ENCODE measurements at regions not wholly inside any gene's neighbourhood (a gene's known extent, or its start where the extent isn't known, plus 50 kb on each side); places are given as distances from the start of the nearest gene placed in this dataset.
A peak's percentile ranks its signal among the peaks of the same experiment; 100 is the strongest.

GRCh38 chr4:137468836-137469235 is 63.5 kb downstream of the PCDH18 start:
- FAIRE-seq, result no peak

GRCh38 chr4:137467537-137467936 is 64.8 kb downstream of the PCDH18 start:
- no peak for FAIRE-seq
- no peak for DNase-seq (ENCODE audit: low spot score)

More at GRCh38 chr4:137468836-137469235, 63.5 kb downstream of the PCDH18 start:
- DNase-seq (ENCODE audit: low spot score), result no peak

- FAIRE-seq (no peak), DNase-seq (ENCODE audit: low spot score) (no peak)
Measured at GRCh38 chr4:137463377-137464003, 68.8 kb downstream of the PCDH18 start.

GRCh38 chr4:137455647-137456321 is 76.5 kb downstream of the PCDH18 start:
- FAIRE-seq, result no peak
- DNase-seq (ENCODE audit: low spot score), result no peak

GRCh38 chr4:137454767-137455166 is 77.5 kb downstream of the PCDH18 start:
- no peak for DNase-seq (ENCODE audit: low spot score)
- FAIRE-seq, result no peak

GRCh38 chr4:137452799-137453198 is 79.5 kb downstream of the PCDH18 start:
- DNase-seq (ENCODE audit: low spot score) (no peak), FAIRE-seq (no peak)

- DNase-seq (ENCODE audit: low spot score) (no peak), FAIRE-seq (no peak)
Measured at GRCh38 chr4:137451172-137451825, 81.0 kb downstream of the PCDH18 start.

- no peak for FAIRE-seq
- no peak for DNase-seq (ENCODE audit: low spot score)
Measured at GRCh38 chr4:137448402-137448801, 83.9 kb downstream of the PCDH18 start.

GRCh38 chr4:137446071-137446470 is 86.2 kb downstream of the PCDH18 start:
- FAIRE-seq, result no peak
- no peak for DNase-seq (ENCODE audit: low spot score)

- no peak for FAIRE-seq
- no peak for DNase-seq (ENCODE audit: low spot score)
Measured at GRCh38 chr4:137443031-137443800, 89.1 kb downstream of the PCDH18 start.

- DNase-seq (ENCODE audit: low spot score) (no peak), FAIRE-seq (no peak)
Measured at GRCh38 chr4:137432446-137433311, 99.6 kb downstream of the PCDH18 start.

- FAIRE-seq (no peak), DNase-seq (ENCODE audit: low spot score) (no peak)
Measured at GRCh38 chr4:137430171-137430570, 102.1 kb downstream of the PCDH18 start.

- no peak for FAIRE-seq
Measured at GRCh38 chr4:137427411-137427810, 104.9 kb downstream of the PCDH18 start.

GRCh38 chr4:137425281-137425680 is 107.0 kb downstream of the PCDH18 start:
- DNase-seq (ENCODE audit: low spot score) (no peak), FAIRE-seq (no peak)

More at GRCh38 chr4:137427411-137427810, 104.9 kb downstream of the PCDH18 start:
- DNase-seq (ENCODE audit: low spot score), result no peak

GRCh38 chr4:137422666-137423065 is 109.6 kb downstream of the PCDH18 start:
- no peak for DNase-seq (ENCODE audit: low spot score)
- no peak for FAIRE-seq

GRCh38 chr4:137421796-137422195 is 110.5 kb downstream of the PCDH18 start:
- FAIRE-seq, result no peak
- DNase-seq (ENCODE audit: low spot score), result peak; percentile 9

GRCh38 chr4:137420901-137421396 is 111.3 kb downstream of the PCDH18 start:
- DNase-seq (ENCODE audit: low spot score) (no peak), FAIRE-seq (no peak)

- no peak for DNase-seq (ENCODE audit: low spot score)
- no peak for FAIRE-seq
Measured at GRCh38 chr4:137417676-137418075, 114.6 kb downstream of the PCDH18 start.

- no peak for FAIRE-seq
Measured at GRCh38 chr4:137414802-137415201, 117.5 kb downstream of the PCDH18 start.

GRCh38 chr4:137408527-137409177 is 123.6 kb downstream of the PCDH18 start:
- DNase-seq (ENCODE audit: low spot score), result no peak
- no peak for FAIRE-seq

More at GRCh38 chr4:137414802-137415201, 117.5 kb downstream of the PCDH18 start:
- DNase-seq (ENCODE audit: low spot score), result no peak

Measured in RCC 7860 (cell line).